LNCaP clone FGC (cell line): ENCODE measurements at regions not wholly inside any gene's neighbourhood (a gene's known extent, or its start where the extent isn't known, plus 50 kb on each side); places are given as distances from the start of the nearest gene placed in this dataset.

Source experiments
- DNase-seq: peaks from one replicate; pipeline ENCODE4 v3.0.0-alpha.2; 2011; ENCODE audit warnings: low read depth
- H3K4me3 ChIP-seq: 2 replicates; pipeline ENCODE4 v1.5.1; 2011; ENCODE audit warnings: mild to moderate bottlenecking, low read depth, low read length, control low read depth
- TF ChIP-seq, protein P1 (sequence below): IDR thresholded peaks from 2 replicates; pipeline ENCODE4 v1.5.1; 2012; ENCODE audit warnings: mild to moderate bottlenecking; ENCODE audit not compliant: control insufficient read depth, insufficient read depth; ENCODE audit errors: extremely low read depth

DNA sequence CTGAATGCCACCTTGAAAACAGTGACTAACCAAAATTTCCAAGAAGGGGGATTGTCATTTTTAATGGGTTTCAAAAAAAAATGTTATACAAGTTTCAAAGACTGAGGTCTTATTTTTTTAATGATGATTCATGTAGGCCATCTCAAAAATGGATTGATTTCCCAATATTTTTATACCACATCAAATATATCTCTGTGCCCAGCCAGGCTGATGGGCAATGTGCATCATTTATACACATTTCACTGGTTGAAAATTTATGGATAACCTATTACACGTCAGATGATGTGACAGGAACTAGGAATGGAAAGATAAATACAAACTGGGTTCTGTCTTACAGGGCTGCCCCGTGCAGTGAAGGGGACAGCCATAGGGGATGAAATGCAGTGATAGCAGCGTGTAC is 112.7 kb upstream of the TMPO start:
- TF ChIP-seq, protein P1, sequence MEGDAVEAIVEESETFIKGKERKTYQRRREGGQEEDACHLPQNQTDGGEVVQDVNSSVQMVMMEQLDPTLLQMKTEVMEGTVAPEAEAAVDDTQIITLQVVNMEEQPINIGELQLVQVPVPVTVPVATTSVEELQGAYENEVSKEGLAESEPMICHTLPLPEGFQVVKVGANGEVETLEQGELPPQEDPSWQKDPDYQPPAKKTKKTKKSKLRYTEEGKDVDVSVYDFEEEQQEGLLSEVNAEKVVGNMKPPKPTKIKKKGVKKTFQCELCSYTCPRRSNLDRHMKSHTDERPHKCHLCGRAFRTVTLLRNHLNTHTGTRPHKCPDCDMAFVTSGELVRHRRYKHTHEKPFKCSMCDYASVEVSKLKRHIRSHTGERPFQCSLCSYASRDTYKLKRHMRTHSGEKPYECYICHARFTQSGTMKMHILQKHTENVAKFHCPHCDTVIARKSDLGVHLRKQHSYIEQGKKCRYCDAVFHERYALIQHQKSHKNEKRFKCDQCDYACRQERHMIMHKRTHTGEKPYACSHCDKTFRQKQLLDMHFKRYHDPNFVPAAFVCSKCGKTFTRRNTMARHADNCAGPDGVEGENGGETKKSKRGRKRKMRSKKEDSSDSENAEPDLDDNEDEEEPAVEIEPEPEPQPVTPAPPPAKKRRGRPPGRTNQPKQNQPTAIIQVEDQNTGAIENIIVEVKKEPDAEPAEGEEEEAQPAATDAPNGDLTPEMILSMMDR: no peak
- no peak overlapping the region for H3K4me3 ChIP-seq
- DNase-seq: no peak

- TF ChIP-seq, protein P1: no peak
- no peak overlapping the region for H3K4me3 ChIP-seq
- no peak for DNase-seq
Observed at GRCh38 chr12:98403385-98403784, 112.0 kb upstream of the TMPO start.

GRCh38 chr12:98403936-98404335 is 111.5 kb upstream of the TMPO start:
- TF ChIP-seq, protein P1: no peak
- DNase-seq: no peak
- no peak overlapping the region for H3K4me3 ChIP-seq

DNA sequence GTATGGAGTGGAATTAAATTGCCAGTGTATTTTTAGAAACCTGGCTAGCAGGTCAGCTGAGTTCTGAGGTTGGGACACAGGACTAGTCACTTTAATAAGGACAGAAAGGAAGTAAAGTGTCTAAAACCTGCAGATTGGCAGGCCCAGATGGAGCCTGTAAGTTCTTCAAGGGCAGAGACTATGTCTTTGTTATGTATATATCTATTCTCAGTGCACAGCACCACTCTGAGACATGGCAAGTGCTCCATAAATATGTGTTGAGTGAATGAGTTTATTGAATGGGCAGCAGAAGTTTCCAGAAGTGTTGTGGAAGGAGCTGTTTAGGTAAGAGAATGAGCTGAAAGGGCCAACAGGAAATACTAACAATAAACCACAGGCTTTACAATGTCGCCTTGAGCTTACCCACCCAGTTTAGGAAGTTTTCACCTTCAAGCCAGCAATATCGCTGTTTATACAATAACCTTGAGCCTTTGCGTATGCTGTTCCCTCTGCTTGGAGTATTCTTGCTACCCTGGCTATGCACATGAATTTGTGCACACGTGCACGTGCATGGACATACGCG is 109.5 kb upstream of the TMPO start:
- DNase-seq: no peak
- H3K4me3 ChIP-seq: no peak overlapping the region
- TF ChIP-seq, protein P1: no peak

- TF ChIP-seq, protein P1: no peak
- no peak overlapping the region for H3K4me3 ChIP-seq
- DNase-seq: no peak
Observed at GRCh38 chr12:98406378-98406777, 109.0 kb upstream of the TMPO start.

- H3K4me3 ChIP-seq: no peak overlapping the region
- TF ChIP-seq, protein P1: no peak
- no peak for DNase-seq
Observed at GRCh38 chr12:98408681-98409080, 106.7 kb upstream of the TMPO start.

- no peak overlapping the region for H3K4me3 ChIP-seq
- TF ChIP-seq, protein P1: no peak
- DNase-seq: no peak
Observed at GRCh38 chr12:98409548-98409947, 105.8 kb upstream of the TMPO start.
